ENCODE measurements at regions not wholly inside any gene's neighbourhood (a gene's known extent, or its start where the extent isn't known, plus 50 kb on each side); places are given as distances from the start of the nearest gene placed in this dataset.

GRCh38 chr1:71232786-71233185, 152.0 kb upstream of the ZRANB2 start:
- in situ Hi-C loops (cut with MboI; ENCODE audit: low pct_ligation_motif_present in 1 of 4, low pct_unique_long_range_greater_than_20kb in 1 of 4, low sequenced_read_pairs in 3 of 4) (no loop called here), intact Hi-C loops (cut with DNase I; ENCODE audit: low total_unique reads) (no loop called here)
- H3K27ac ChIP-seq: no peak overlapping the region
- TF ChIP-seq POLR2A (IDR thresholded peaks at IDR 0.05): no peak
- TF ChIP-seq POLR2AphosphoS5 (IDR thresholded peaks at IDR 0.05): no peak
- TF ChIP-seq CTCF (IDR thresholded peaks at IDR 0.05): no peak
- TF ChIP-seq EP300 (IDR thresholded peaks at IDR 0.05; ENCODE audit: low read depth): no peak
- H3K4me3 ChIP-seq: no peak overlapping the region
- no peaks in the 10 kb centered on the region for H3K27me3 ChIP-seq
- no peaks in the 10 kb centered on the region for H3K9me3 ChIP-seq
- H3K36me3 ChIP-seq: no peaks in the 10 kb centered on the region
- H3K4me1 ChIP-seq: no peaks in the 10 kb centered on the region
- 73 to 91% methylated on average over 4 to 5 of the region's 5 CpGs for whole genome bisulfite sequencing, 2 donors (ENCODE audit: low coverage in 1 of 2)
- no peak for DNase-seq

DNA sequence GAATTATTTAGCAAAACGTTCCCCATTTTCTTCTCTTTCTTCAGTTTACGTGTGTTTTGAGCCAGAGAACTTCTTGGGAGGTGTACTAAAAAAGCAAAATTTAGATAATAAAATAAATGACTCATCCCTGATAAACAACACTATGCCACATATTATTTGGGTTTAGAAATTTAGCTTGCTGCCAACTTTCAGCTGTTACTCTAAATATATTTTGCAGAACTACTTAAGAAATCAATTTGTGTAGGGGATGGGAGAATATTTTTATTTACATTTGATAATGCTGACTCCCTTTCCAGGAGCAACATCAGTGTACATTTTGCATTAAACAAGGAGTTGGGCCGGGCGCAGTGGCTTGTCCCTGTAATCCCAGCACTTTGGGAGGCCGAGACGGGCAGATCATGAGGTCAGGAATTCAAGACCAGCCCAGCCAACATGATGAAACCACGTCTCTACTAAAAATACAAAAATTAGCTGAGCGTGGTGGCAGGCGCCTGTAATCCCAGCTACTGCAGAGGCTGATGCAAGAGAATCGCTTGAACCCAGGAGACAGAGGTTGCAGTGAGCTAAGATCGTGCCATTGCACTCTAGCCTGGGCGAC, 151.4 kb upstream of the ZRANB2 start:
- no peaks in the 10 kb centered on the region for H3K27me3 ChIP-seq
- H3K4me3 ChIP-seq: no peak overlapping the region
- in situ Hi-C loops (cut with MboI; ENCODE audit: low pct_ligation_motif_present in 1 of 4, low pct_unique_long_range_greater_than_20kb in 1 of 4, low sequenced_read_pairs in 3 of 4): no loop called here
- H3K9me3 ChIP-seq: no peaks in the 10 kb centered on the region
- TF ChIP-seq EP300 (IDR thresholded peaks at IDR 0.05; ENCODE audit: low read depth) (no peak), CTCF (IDR thresholded peaks at IDR 0.05) (no peak), POLR2AphosphoS5 (IDR thresholded peaks at IDR 0.05) (no peak), POLR2A (IDR thresholded peaks at IDR 0.05) (no peak)
- H3K36me3 ChIP-seq: no peaks in the 10 kb centered on the region
- H3K4me1 ChIP-seq: no peaks in the 10 kb centered on the region
- intact Hi-C loops (cut with DNase I; ENCODE audit: low total_unique reads): no loop called here
- DNase-seq: no peak
- WGBS, 2 donors (ENCODE audit: low coverage in 1 of 2): 75 to 78% methylated on average over 7 to 12 of the region's 12 CpGs
- H3K27ac ChIP-seq: no peak overlapping the region

DNA sequence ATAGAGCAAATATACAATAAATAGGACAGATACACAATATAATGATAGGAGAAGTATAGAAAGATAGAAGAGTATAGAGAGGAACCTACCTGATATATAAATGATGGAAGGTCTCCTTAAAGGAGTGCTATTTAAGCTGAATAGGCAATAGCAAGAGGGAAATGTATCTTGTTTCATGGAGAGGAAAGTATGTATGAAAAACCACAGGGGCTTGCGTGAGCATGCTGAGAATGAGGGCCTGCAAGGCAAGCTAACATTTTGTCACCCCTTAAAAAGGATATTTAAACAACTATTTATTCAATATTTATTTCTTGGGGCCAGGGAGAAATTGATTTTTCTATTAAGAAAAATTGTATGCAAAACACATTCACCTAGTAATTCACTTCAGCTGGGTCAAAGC, 150.9 kb upstream of the ZRANB2 start:
- 80 to 100% methylated on average over 1 of the region's 1 CpG for WGBS, 2 donors (ENCODE audit: low coverage in 1 of 2)
- TF ChIP-seq CTCF (IDR thresholded peaks at IDR 0.05): no peak
- no peak for TF ChIP-seq POLR2A (IDR thresholded peaks at IDR 0.05)
- no peak for TF ChIP-seq EP300 (IDR thresholded peaks at IDR 0.05; ENCODE audit: low read depth)
- TF ChIP-seq POLR2AphosphoS5 (IDR thresholded peaks at IDR 0.05): no peak
- intact Hi-C loops (cut with DNase I; ENCODE audit: low total_unique reads) (no loop called here), in situ Hi-C loops (cut with MboI; ENCODE audit: low pct_ligation_motif_present in 1 of 4, low pct_unique_long_range_greater_than_20kb in 1 of 4, low sequenced_read_pairs in 3 of 4) (no loop called here)
- no peaks in the 10 kb centered on the region for H3K36me3 ChIP-seq
- DNase-seq: no peak
- no peaks in the 10 kb centered on the region for H3K9me3 ChIP-seq
- H3K27me3 ChIP-seq: no peaks in the 10 kb centered on the region
- H3K27ac ChIP-seq: no peak overlapping the region
- H3K4me3 ChIP-seq: no peak overlapping the region
- H3K4me1 ChIP-seq: no peaks in the 10 kb centered on the region

- no peak for TF ChIP-seq POLR2AphosphoS5 (IDR thresholded peaks at IDR 0.05)
- no peak for TF ChIP-seq POLR2A (IDR thresholded peaks at IDR 0.05)
- TF ChIP-seq CTCF (IDR thresholded peaks at IDR 0.05): no peak
- TF ChIP-seq EP300 (IDR thresholded peaks at IDR 0.05; ENCODE audit: low read depth): no peak
- intact Hi-C loops (cut with DNase I; ENCODE audit: low total_unique reads) (no loop called here), in situ Hi-C loops (cut with MboI; ENCODE audit: low pct_ligation_motif_present in 1 of 4, low pct_unique_long_range_greater_than_20kb in 1 of 4, low sequenced_read_pairs in 3 of 4) (no loop called here)
- H3K27ac ChIP-seq: no peak overlapping the region
- H3K27me3 ChIP-seq: no peaks in the 10 kb centered on the region
- H3K4me3 ChIP-seq: no peak overlapping the region
- no peak for DNase-seq
- H3K9me3 ChIP-seq: no peaks in the 10 kb centered on the region
- H3K4me1 ChIP-seq: no peaks in the 10 kb centered on the region
- H3K36me3 ChIP-seq: no peaks in the 10 kb centered on the region
- WGBS, 2 donors (ENCODE audit: low coverage in 1 of 2): 85% methylated on average over 6 to 12 of the region's 12 CpGs
Measured at GRCh38 chr1:71228742-71229365, 148.0 kb upstream of the ZRANB2 start.

Data from transverse colon (tissue), 4 donors.